HepG2 (cell line): ENCODE measurements at regions not wholly inside any gene's neighbourhood (a gene's known extent, or its start where the extent isn't known, plus 50 kb on each side); places are given as distances from the start of the nearest gene placed in this dataset.

Experiments used
- CBX5 ChIP-seq: sonication (generic); formaldehyde crosslinking; IDR thresholded peaks from 2 replicates; pipeline ENCODE4 v1.4.0; 2020; ENCODE audit warnings: missing genetic modification reagents, borderline replicate concordance
- CENPX ChIP-seq: sonication (generic); formaldehyde crosslinking; IDR thresholded peaks from 2 replicates; pipeline ENCODE4 v1.9.0; 2021; ENCODE audit warnings: mild to moderate bottlenecking, missing genetic modification reagents, moderate library complexity
- HDAC6 ChIP-seq: fragments of 200-600 bp; sonication (generic); IDR thresholded peaks from 2 replicates; pipeline ENCODE4 v1.7.0; 2017; ENCODE audit warnings: mild to moderate bottlenecking, antibody characterized with exemption, low read length, low read depth
- HMG20A ChIP-seq: IDR thresholded peaks from 2 replicates; pipeline ENCODE4 v1.6.1; 2016; ENCODE audit warnings: borderline replicate concordance
- HNF4A ChIP-seq: sonication (generic); formaldehyde crosslinking; IDR thresholded peaks from 2 replicates; pipeline ENCODE4 v1.4.0; 2020; ENCODE audit warnings: missing genetic modification reagents
- KDM4B ChIP-seq: sonication (generic); formaldehyde crosslinking; IDR thresholded peaks from 2 replicates; pipeline ENCODE4 v1.4.0; 2020; ENCODE audit warnings: missing genetic modification reagents
- MEF2D ChIP-seq: sonication (generic); formaldehyde crosslinking; IDR thresholded peaks from 2 replicates; pipeline ENCODE4 v1.5.1; 2020; ENCODE audit warnings: mild to moderate bottlenecking, missing genetic modification reagents
- NR2F6 ChIP-seq, 2 experiments: IDR thresholded peaks; 2 replicates each; pipeline ENCODE4 v1.6.1; 2016; ENCODE audit warnings: antibody characterized with exemption in 1 of 2, mild to moderate bottlenecking in 1 of 2
- POGZ ChIP-seq: sonication (generic); formaldehyde crosslinking; IDR thresholded peaks from 2 replicates; pipeline ENCODE4 v1.4.0; 2020; ENCODE audit warnings: mild to moderate bottlenecking, missing genetic modification reagents
- RCOR2 ChIP-seq: IDR thresholded peaks from 2 replicates; pipeline ENCODE4 v1.6.1; 2016; ENCODE audit warnings: missing biosample characterization, missing genetic modification reagents
- SP4 ChIP-seq: sonication (generic); formaldehyde crosslinking; IDR thresholded peaks from 2 replicates; pipeline ENCODE4 v1.8.1; 2023; ENCODE audit warnings: mild to moderate bottlenecking, missing genetic modification reagents
- ZNF337 ChIP-seq: sonication (generic); formaldehyde crosslinking; IDR thresholded peaks from 2 replicates; pipeline ENCODE4 v1.5.1; 2020; ENCODE audit warnings: missing genetic modification reagents, low read depth, mild to moderate bottlenecking, borderline replicate concordance
- ZNF484 ChIP-seq: sonication (generic); formaldehyde crosslinking; IDR thresholded peaks from 2 replicates; pipeline ENCODE4 v1.5.1; 2020; ENCODE audit warnings: mild to moderate bottlenecking, low read depth, missing genetic modification reagents, borderline replicate concordance
- ZNF629 ChIP-seq: sonication (generic); formaldehyde crosslinking; conservative IDR thresholded peaks from 2 replicates; pipeline ENCODE4 v1.5.0; 2020; ENCODE audit warnings: missing genetic modification reagents
- TF ChIP-seq, protein P1 (sequence below): sonication (generic); formaldehyde crosslinking; IDR thresholded peaks from 2 replicates; pipeline ENCODE4 v1.5.0; 2020; ENCODE audit warnings: missing genetic modification reagents, mild to moderate bottlenecking, borderline replicate concordance
- TF ChIP-seq, protein P2 (sequence below): sonication (generic); formaldehyde crosslinking; IDR thresholded peaks from 2 replicates; pipeline ENCODE4 v1.4.0; 2020; ENCODE audit warnings: missing genetic modification reagents, borderline replicate concordance
- TF ChIP-seq, protein P3 (sequence below): sonication (generic); formaldehyde crosslinking; IDR thresholded peaks from 2 replicates; pipeline ENCODE4 v1.8.1; 2023; ENCODE audit warnings: mild to moderate bottlenecking, moderate library complexity, missing genetic modification reagents
- TF ChIP-seq, protein P4 (sequence below): sonication (generic); formaldehyde crosslinking; IDR thresholded peaks from 2 replicates; pipeline ENCODE4 v1.8.0; 2022; ENCODE audit warnings: mild to moderate bottlenecking, missing genetic modification reagents
- TF ChIP-seq, protein P5 (sequence below): sonication (generic); formaldehyde crosslinking; IDR thresholded peaks from 2 replicates; pipeline ENCODE4 v1.4.0; 2020; ENCODE audit warnings: missing genetic modification reagents

DNA sequence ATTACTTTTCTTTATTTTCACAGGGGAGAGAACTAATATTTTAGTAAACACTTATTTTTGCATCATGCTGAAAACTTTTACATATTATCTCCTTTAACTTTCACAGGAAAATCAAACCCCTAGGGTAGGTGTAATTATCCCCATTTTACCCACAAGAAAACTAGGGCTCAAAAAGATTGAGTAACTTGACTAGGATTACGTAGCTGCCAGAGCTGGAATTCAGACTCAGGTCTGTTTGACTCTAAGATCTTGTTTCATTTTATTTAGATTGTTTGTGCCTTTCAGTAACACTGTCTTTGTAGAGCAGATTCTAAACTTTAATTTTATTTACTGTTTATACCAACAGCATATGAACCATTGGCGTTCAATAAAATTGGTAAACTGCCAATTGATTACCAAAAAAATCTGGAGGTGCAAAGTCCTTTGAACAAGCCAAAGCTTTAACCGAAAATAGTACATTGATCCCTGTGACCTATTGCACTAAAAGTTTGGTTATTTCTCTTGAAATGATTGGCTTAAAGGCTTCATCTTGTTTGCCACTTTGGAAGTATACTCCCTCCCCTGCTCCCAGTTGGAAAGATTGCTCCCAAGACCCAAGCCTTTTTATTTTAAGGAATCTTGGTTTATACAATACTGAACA, 71.0 kb upstream of the WDR26 start (continued):
- TF ChIP-seq, protein P1, sequence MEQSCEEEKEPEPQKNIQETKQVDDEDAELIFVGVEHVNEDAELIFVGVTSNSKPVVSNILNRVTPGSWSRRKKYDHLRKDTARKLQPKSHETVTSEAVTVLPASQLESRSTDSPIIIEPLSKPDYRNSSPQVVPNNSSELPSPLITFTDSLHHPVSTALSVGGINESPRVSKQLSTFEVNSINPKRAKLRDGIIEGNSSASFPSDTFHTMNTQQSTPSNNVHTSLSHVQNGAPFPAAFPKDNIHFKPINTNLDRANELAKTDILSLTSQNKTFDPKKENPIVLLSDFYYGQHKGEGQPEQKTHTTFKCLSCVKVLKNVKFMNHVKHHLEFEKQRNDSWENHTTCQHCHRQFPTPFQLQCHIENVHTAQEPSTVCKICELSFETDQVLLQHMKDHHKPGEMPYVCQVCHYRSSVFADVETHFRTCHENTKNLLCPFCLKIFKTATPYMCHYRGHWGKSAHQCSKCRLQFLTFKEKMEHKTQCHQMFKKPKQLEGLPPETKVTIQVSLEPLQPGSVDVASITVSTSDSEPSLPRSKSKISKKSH (CRISPR knock-in tag), result no peak
- TF ChIP-seq NR2F6 (IDR thresholded peaks at IDR 0.05) (no peak), NR2F6 (CRISPR knock-in tag; IDR thresholded peaks at IDR 0.05) (no peak), ZNF629 (CRISPR knock-in tag) (peak; percentile 62; the same call in 1 of the 2 replicates), HDAC6 (no peak), KDM4B (CRISPR knock-in tag) (no peak), RCOR2 (no peak), HNF4A (CRISPR knock-in tag) (peak; percentile 49; the same call in 1 of the 2 replicates), HMG20A (no peak), CENPX (no peak), ZNF484 (CRISPR knock-in tag) (no peak), MEF2D (0 out of 2 replicates have a peak, but pooled peaks have one; percentile 22), POGZ (CRISPR knock-in tag) (no peak), SP4 (no peak), CBX5 (CRISPR knock-in tag) (no peak), ZNF337 (no peak)
- TF ChIP-seq, protein P2, sequence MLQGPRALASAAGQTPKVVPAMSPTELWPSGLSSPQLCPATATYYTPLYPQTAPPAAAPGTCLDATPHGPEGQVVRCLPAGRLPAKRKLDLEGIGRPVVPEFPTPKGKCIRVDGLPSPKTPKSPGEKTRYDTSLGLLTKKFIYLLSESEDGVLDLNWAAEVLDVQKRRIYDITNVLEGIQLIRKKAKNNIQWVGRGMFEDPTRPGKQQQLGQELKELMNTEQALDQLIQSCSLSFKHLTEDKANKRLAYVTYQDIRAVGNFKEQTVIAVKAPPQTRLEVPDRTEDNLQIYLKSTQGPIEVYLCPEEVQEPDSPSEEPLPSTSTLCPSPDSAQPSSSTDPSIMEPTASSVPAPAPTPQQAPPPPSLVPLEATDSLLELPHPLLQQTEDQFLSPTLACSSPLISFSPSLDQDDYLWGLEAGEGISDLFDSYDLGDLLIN, result no peak
- TF ChIP-seq, protein P3, sequence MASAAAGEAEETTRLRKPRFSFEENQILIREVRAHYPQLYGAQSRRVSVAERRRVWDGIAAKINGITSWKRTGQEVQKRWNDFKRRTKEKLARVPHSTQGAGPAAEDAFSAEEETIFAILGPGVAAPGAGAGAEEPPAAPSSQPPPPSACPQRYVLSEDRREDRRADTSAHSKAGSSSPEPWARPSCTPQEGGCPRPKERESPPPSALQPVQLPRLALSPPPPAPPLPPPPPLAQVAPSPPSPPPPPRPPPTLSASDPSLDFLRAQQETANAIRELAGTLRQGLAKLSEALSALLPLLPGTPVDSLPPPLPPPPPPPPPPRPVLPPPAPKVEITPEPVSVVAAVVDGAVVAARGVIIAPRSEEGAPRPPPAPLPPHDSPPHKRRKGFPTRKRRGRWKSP (CRISPR knock-in tag), result no peak
- TF ChIP-seq, protein P4, sequence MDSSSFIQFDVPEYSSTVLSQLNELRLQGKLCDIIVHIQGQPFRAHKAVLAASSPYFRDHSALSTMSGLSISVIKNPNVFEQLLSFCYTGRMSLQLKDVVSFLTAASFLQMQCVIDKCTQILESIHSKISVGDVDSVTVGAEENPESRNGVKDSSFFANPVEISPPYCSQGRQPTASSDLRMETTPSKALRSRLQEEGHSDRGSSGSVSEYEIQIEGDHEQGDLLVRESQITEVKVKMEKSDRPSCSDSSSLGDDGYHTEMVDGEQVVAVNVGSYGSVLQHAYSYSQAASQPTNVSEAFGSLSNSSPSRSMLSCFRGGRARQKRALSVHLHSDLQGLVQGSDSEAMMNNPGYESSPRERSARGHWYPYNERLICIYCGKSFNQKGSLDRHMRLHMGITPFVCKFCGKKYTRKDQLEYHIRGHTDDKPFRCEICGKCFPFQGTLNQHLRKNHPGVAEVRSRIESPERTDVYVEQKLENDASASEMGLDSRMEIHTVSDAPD (CRISPR knock-in tag), result 0 out of 2 replicates have a peak, but pooled peaks have one; percentile 34
- TF ChIP-seq, protein P5, sequence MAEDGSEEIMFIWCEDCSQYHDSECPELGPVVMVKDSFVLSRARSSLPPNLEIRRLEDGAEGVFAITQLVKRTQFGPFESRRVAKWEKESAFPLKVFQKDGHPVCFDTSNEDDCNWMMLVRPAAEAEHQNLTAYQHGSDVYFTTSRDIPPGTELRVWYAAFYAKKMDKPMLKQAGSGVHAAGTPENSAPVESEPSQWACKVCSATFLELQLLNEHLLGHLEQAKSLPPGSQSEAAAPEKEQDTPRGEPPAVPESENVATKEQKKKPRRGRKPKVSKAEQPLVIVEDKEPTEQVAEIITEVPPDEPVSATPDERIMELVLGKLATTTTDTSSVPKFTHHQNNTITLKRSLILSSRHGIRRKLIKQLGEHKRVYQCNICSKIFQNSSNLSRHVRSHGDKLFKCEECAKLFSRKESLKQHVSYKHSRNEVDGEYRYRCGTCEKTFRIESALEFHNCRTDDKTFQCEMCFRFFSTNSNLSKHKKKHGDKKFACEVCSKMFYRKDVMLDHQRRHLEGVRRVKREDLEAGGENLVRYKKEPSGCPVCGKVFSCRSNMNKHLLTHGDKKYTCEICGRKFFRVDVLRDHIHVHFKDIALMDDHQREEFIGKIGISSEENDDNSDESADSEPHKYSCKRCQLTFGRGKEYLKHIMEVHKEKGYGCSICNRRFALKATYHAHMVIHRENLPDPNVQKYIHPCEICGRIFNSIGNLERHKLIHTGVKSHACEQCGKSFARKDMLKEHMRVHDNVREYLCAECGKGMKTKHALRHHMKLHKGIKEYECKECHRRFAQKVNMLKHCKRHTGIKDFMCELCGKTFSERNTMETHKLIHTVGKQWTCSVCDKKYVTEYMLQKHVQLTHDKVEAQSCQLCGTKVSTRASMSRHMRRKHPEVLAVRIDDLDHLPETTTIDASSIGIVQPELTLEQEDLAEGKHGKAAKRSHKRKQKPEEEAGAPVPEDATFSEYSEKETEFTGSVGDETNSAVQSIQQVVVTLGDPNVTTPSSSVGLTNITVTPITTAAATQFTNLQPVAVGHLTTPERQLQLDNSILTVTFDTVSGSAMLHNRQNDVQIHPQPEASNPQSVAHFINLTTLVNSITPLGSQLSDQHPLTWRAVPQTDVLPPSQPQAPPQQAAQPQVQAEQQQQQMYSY (CRISPR knock-in tag), result no peak
